ENCODE measurements at regions not wholly inside any gene's neighbourhood (a gene's known extent, or its start where the extent isn't known, plus 50 kb on each side); places are given as distances from the start of the nearest gene placed in this dataset.

GRCh38 chr18:77857678-77858655, 608.3 kb downstream of the GALR1 start:
- DNase-seq, result no peak
- intact Hi-C loops (cut with DNase I), result no loop called here

GRCh38 chr18:77859634-77860033, 610.0 kb downstream of the GALR1 start:
- DNase-seq, result no peak
- intact Hi-C loops (cut with DNase I), result no loop called here

GRCh38 chr18:77862066-77862757, 612.6 kb downstream of the GALR1 start:
- intact Hi-C loops (cut with DNase I), result no loop called here
- DNase-seq, result no peak

- no peak for DNase-seq
- intact Hi-C loops (cut with DNase I), result no loop called here
These were observed 616.2 kb downstream of the GALR1 start for GRCh38 chr18:77865853-77866252.

DNA sequence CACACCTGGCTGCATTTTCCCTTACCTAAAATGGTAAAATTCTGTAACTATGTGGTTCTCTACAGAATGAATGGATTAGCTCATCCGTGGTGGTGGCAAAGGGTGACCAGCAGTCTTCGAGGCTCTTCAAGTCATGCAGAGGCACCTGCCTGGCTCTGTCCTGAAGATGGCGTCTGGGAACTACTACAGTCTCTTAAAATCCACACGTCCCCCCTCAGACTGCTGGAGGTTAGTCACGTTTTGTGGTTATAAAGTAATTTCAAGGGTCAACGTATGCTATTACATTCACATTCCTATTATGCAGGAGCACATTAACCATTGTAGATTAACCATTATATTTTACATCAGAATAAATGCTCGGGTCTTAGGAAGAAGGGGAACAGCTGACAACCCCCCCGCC, 616.7 kb downstream of the GALR1 start:
- no peak for DNase-seq
- intact Hi-C loops (cut with DNase I), result no loop called here

DNA sequence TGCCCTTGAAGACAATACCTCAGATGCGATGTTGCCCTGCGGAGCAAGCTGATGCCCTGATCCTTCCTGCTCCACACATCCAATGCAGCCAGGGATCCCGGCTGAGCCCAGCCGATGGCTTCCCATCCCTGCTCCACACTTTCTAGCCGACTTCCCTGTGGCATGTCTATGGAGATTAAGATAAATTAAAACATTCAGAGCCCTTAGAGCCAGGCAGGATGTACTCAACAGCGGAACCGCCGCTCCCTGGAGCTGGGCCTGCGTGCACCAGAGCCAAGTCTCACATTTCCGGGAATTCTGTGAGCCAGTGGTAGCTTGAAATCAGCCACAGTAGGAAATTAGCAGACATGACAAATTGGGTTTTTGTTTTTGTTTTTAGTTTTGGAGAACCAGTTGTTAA, 620.6 kb downstream of the GALR1 start:
- intact Hi-C loops (cut with DNase I), result no loop called here
- DNase-seq, result no peak

GRCh38 chr18:77870894-77871293, 621.2 kb downstream of the GALR1 start:
- intact Hi-C loops (cut with DNase I), result no loop called here
- DNase-seq, result no peak

- intact Hi-C loops (cut with DNase I), result no loop called here
These were observed 622.5 kb downstream of the GALR1 start for GRCh38 chr18:77872166-77872565.

GRCh38 chr18:77876319-77876865, 626.7 kb downstream of the GALR1 start:
- intact Hi-C loops (cut with DNase I), result no loop called here
- DNase-seq, result no peak

More at GRCh38 chr18:77872166-77872565, 622.5 kb downstream of the GALR1 start:
- DNase-seq, result no peak

DNA sequence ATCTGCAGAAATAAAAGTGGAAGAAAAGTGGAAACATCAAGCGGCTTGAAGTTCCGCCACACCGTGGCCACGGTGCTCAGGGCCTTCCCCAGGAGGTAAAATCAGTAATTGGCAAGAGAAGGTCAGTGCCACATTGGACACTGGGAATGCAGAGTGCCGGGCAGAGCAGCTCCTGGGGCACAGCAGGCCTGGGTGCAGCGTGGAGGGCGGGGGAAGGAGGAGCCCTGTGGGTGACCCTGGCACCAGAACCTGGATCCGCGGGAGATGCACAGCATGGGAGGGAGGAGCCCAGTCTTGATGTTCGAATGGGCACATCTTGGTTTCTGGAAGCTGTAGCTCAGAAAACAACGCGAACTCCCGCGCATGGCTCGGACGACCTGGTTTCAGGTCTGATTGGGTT, 630.2 kb downstream of the GALR1 start:
- intact Hi-C loops (cut with DNase I), result no loop called here
- no peak for DNase-seq

DNA sequence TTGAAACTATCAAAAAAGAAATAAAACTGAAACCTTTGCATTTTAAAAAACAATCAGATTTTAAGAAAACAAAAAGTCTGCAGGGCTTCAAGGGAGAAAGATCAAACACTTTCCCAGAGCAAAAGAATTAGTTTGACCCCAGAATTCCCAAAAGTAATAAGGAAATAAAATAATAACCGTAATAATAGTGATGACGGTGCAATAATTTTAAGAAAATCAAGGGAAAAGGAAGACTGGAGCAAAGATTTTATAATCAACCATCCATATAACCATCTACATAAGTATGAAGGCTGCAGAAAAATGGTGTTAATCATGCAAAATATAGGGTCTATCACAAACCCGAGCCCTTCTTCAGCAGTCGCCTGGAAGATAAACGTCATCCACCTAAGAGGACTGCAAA, 634.8 kb downstream of the GALR1 start:
- intact Hi-C loops (cut with DNase I), result no loop called here
- no peak for DNase-seq

DNA sequence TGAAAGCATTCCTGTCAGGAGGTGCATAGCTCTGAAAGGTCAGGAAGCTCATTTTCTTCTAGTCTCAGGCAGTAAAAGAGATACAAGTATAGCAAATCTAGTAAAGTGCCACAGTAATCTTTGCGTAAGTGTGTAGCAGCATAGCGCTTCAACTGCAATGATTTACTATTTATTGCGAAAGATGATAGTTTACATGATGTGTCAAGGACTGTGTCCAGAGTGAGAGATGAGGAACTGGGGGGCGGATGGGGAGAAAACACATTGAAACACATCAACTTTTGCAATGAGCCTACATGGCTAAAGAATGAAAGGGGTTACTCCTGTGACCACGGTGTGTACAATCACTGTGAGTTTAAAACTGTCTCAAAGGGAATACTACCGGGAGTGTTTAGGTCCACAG, 644.4 kb downstream of the GALR1 start:
- DNase-seq, result no peak
- intact Hi-C loops (cut with DNase I), result no loop called here

GRCh38 chr18:77895250-77895649, 645.6 kb downstream of the GALR1 start:
- intact Hi-C loops (cut with DNase I), result no loop called here
- DNase-seq, result no peak

DNA sequence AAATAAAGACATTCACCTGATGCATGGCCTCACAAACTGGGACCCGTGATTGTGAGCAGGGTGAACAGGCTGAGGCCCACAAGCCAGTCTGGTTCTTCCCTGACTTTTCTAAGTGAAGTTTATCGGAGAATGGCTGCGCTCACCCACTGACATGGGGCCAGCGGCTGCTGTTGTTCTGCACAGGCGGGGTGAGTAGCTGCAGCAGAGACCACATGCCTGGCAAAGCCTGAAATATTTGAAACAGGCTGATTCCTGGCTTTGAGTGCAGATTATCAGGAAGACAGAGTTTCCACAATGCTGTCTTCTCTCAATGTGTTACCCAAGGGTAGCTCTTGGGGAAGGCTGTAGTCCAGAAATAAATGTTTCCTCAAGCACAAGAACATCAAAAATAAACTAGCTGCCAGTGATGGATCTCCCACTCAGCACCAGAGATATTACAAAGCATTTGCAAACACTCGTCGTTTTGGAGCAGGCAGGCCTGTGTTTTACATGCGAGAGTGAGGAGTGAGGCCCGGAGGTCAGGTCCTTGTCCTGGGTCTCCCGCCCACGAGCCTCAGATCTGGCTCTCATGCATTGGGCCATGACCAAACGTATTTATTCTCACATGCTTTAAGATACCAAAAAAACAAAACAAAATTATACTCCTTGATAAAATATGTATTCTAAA, 647.1 kb downstream of the GALR1 start:
- DNase-seq, result no peak
- intact Hi-C loops (cut with DNase I), result no loop called here

DNA sequence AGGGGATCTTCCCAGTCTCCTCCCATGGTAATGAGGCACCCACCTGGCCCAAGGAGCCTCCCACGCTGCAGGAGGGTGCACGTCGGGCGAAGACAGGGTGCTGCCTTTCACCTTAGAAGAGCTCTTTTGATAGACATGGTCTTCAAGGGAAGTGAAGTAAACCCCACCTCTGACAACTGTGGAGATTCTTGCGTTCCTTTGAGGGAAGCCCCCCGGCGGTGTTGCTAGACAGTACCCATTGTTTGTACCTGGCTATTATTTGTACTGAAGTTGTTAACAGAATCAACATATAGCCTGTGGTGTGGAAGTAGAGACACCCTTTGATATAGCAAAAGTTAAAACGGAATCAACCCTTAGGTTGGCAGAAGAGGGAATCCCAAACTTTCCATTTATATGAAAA, 648.0 kb downstream of the GALR1 start:
- DNase-seq, result no peak
- intact Hi-C loops (cut with DNase I), result no loop called here

- intact Hi-C loops (cut with DNase I), result no loop called here
- DNase-seq, result peak in 35 of 42 donors; percentile 12 to 71 (median 45)
These were observed 650.5 kb downstream of the GALR1 start for GRCh38 chr18:77899972-77900754.

GRCh38 chr18:77905011-77905410, 655.4 kb downstream of the GALR1 start:
- intact Hi-C loops (cut with DNase I), result no loop called here
- no peak for DNase-seq

DNA sequence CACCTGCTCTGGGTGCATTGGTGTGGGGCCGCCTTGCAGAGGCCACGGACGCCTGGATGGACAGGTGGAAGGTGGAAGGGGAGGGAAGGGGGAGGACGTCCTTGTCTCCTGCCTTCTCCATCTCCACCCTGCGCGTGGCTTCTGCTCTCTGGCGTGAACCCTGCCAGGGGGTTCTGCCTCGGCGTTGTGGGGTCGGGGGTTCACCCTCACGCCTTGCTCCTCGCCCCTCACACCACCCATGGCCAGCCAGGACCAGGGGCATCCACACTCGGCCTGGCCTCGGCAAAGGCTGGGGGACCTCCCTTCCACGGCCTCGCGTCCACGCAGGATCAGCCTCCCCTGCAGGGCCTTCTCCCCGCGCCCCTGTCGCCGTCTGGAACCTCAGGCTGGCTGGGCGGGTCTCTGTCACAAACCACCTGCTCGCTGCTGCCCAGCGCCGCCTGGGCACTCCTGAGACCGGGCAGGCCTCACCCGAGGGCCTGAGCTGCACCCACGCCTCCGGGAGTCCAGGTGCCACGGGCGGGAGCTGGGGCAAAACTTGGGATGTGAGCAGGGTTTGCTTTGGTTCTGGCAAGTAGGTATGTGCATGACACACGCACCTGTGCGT, 655.9 kb downstream of the GALR1 start:
- no peak for DNase-seq
- intact Hi-C loops (cut with DNase I), result no loop called here

All from head of caudate nucleus (tissue), 42 donors.